HG03442 (cell line): ENCODE measurements at regions not wholly inside any gene's neighbourhood (a gene's known extent, or its start where the extent isn't known, plus 50 kb on each side); places are given as distances from the start of the nearest gene placed in this dataset.
"Not testable (repeated sequence)": the region's sequence is repeated elsewhere in the genome, so short reads cannot be mapped to it uniquely, and the experiment has no call there.

ENCODE experiments used
- ATAC-seq: cut with Tn5 transposase; IDR thresholded peaks from one replicate; pipeline ENCODE4 v1.9.1; 2021; ENCODE audit warnings: mild to moderate bottlenecking, moderate library complexity; ENCODE audit not compliant: unreplicated experiment

DNA sequence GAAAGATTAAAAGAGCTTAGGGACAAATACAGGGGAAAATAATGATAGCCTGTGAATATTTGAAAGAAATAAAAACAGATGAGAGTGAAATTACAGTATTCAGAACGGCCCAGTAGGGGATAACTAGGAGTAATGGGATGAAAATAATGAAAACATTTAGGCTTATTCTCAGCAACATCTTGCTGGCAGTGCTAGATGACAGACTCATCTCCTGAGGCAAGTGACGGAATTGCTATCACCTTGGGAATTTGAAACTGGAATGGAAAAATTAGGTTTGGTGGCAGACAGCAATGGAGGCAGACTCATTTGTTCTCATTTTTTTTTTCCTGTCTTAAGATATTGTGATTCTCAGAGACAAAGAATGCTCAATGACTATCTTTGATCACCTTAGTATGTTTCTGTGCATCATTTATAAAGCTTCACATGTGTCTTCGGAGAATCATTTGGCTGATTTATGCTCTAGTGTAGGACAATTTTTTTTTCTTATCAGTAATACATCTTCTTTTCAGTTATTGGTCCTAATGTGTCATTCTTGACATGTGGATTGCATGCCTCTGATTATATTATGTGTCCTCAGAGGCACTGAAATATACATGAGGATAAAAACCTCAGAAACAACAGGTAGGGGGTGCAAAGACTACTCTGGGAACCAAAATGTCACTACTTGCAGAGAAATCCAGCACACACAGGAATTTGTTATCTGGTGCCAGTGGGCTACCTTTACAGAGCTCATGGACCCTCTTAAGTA lies 711.7 kb downstream of the EDEM1 start:
- no peak for ATAC-seq

DNA sequence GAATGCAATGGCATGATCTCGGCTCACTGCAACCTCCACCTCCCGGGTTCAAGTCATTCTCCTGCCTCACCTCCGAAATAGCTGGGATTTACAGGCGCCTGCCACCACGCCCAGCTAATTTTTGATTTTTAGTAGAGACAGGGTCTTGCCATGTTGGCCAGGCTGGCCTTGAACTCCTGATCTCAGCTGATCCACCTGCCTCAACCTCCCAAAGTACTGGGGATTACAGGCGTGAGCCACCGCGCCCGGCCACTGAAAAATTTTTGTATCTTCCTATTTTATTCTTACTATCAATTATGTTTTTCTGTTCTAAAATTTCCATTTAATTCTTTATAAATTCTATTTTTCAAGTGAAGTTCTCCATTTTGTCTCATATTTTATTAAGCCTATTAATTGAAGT lies 730.4 kb downstream of the EDEM1 start:
- no peak for ATAC-seq

DNA sequence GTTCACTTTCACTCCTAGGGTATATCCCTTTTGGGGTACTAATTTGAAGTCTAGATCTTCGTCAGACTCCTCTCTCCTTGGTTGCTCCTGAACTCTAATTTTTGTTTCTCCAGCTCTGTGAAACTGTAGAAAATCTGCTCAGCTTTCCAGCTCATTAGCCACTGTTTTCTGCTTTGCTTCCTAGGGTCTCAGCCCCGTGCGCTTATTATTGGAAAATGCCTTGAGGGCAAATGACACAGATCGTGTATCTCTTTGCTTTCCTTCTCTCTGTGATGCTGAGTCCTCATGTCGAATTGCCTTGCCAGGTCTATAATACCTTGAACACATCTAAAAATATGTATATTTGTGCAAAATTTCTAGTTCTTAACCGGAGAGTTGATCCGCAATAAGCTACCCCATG lies 731.1 kb downstream of the EDEM1 start:
- no peak for ATAC-seq

DNA sequence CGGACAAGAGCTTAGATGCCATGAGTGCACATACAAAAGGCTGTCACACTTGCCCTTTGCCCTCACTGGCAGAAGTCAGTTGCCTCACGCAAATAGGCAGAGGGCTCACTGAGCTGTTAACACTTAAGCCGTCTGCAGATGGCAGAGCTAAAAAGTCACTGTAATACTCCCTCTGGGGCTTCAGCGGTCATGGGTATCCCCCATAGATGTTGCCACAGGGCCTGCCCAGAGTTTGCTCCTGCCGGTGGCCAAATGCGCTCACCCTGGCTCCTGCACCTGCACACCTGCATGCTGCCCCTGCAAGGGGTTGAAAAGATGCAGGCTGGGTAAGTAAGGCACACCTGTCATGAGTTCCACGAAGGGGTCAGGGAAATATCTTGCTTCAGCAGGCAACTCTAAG lies 741.5 kb downstream of the EDEM1 start:
- no peak for ATAC-seq

DNA sequence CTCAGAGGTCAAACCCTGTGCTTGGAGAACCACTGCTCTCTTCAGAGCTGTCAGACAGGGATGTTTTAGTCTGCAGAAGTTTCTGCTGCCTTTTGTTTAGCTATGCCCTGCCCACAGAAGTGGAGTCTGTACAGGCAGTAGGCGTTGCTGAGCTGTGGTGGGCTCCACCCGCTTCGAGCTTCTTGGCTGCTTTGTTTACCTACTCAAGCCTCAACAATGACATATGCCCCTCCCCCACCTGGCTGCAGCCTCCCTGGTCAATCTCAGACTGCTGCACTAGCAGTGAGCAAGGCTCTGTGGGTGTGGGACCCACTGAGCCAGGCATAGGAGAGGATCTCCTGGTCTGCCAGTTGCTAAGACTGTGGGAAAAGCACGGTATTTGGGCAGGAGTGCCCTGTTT lies 756.6 kb downstream of the EDEM1 start:
- not testable (repeated sequence) for ATAC-seq

DNA sequence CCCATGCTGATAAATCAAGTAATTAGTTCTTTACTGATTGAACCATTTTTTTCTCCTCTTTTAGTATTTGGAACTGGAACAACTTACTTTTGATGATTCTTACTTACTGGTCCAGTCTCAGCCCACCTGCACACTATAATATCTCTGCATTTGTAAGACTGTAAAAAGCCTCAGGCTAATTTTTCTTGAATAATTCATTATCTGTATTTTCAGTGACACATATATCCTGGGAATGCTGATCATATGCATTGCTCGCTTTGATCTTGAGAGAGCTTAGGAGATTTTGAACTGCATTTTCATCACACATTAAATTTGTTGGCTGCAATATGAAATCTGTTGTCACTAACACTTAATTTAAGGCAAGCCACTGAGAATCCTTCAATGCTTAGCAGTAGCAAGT lies 760.6 kb downstream of the EDEM1 start:
- ATAC-seq = no peak

DNA sequence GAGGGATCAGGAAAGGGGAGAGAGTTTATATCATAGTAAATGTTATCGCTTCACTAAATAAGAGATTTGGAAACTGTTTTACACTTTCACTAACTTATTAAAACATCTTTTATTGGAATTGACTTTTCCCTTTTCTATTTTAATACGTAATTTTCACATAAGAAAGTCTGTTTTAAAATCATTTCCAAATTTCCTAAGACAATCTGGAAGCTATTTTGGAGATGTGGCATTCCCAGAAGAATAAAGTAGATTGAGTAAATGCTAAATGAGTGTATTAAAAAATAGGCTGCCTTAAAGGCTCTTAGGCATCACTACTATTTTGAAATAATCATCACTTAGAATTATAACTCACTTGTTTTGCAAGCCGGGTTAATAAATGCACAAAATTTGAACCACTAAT lies 763.5 kb downstream of the EDEM1 start:
- ATAC-seq = no peak

DNA sequence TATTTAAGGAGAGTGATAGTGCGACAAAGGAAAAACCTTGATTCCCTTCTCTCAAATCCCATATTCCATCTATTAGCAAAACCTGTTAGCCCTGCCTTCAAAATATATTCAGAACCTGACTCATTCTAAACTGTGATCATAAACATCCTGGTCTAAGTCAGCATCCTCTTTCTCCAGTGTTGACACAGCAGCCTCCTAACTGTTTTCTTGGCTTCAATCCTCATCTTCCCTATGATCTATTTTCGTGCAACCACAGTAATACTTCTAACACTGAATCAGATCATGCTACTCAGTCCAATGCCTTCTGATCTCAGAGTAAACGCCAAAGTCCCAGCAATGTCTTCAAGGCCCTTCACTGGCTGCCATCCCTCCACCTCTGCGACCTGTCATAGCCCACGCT lies 785.1 kb downstream of the EDEM1 start:
- ATAC-seq = no peak

DNA sequence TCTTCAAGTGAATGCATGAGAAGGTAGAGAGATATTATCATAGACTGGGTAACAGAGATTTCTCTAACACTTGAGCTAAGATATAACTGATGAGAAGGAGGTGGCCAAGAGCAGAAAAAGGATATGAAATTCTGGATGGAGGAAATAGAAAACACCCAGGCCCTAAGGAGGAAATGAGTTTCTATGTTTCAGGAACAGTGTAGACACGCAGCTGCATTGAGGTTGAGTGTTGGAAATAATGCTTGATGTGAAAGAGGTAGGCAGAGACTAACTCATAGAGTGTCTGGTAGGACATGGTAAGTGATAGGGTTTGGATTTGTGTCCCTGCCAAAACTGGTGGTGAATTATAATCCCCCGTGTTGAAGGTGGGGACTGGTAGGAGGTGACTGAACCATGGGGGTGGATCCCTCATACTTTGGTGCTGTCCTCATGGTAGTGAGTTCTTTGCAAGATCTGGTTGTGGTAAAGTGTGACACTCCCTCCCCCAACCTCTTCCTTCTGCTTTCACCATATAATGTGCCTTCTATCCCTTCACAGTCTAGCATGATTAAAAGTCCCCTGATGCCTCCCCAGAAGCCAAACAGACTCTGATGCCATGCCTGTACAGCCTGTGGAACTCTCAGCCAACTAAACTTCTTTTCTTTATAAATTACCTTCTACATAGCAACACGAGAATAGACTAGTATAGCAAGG lies 787.3 kb downstream of the EDEM1 start:
- ATAC-seq = no peak

DNA sequence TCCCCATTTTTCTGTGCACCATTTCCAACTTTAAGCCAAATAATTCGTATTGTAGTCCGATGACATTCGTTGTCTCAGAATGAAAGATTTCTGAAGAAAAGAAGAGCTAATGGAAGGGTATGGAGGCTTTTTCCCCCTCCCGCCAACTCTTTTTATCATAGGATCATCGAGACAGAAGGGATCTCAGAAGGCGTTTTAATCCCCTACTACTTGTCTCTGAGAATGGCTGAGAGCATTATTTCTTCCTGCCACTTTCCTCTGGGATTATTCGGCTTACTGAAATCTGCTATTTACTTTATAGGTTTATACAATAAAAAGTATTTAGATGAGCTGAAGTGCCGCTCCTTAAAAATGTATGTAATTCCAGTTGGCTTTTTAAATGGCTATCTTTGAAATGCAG lies 789.8 kb downstream of the EDEM1 start:
- ATAC-seq = no peak

DNA sequence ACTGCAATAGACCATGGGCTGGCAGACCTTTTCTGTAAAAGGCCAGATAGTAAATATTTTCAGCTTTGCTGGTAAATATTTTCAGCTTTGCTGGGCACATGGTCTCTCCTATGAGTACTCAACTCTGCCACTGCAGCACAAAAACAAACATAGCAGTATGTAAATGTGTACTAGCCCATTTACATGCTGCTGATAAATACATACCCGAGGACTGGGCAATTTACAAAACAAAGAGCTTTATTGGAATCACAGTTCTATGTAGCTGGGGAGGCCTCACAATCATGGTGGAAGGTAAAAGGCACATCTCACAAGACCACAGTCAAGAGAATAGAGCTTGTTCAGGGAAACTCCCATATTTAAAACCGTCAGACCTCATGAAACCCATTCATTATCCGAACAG lies 793.0 kb downstream of the EDEM1 start:
- no peak for ATAC-seq

DNA sequence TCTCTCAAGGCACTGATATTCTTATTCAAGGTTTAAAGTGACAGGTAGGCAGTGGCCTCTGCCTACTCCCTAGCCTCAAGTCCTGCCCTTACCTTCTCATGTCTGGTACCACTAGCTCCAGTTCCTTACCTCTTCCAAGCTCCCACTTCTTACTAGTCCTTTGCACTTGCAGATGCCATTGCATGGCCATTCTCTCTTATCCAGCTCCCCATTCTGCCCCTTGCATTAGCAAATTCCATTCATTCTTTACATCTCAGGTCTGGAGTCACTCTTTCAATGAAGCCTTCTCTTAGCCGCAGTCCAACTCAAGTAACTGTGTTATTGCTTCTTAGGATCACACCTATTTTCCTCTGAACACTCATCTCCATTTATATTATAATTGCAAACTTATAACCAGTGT lies 807.1 kb downstream of the EDEM1 start:
- no peak for ATAC-seq

DNA sequence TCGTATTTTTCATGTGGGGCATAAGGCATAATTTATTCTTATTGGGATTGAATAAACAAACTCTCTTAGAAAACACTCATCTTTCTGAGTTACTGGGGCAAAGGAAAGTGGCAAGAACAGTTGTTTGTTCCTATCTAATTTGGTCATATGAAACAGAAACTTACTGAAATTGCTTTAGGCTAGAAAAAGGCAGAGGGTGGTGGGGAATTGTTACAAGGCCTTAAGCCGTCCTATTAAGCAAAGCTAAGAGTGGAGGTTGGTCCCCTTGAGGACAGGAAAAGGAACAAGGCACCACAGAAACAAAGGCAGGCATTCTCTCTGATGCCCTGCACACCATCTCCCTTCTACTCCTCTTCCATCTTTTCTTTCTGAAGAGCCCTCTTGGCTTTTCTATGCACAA lies 830.9 kb downstream of the EDEM1 start:
- ATAC-seq = no peak

DNA sequence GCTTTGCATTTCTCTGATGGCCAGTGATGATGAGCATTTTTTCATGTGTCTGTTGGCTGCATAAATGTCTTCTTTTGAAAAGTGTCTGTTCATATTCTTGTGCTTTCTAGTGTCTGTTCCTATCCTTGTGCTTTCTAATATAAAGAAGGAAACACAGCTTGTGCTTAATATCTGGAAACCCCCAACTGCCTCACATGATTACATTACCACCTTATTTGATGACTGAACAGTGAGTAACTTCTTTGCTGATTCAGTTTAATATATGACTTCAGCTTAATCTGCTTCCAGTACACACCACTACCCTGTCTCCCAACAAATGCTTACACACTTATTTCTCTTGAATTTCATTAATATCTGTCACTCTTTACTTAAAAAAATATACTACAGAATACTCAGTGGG lies 835.1 kb downstream of the EDEM1 start:
- ATAC-seq = no peak

DNA sequence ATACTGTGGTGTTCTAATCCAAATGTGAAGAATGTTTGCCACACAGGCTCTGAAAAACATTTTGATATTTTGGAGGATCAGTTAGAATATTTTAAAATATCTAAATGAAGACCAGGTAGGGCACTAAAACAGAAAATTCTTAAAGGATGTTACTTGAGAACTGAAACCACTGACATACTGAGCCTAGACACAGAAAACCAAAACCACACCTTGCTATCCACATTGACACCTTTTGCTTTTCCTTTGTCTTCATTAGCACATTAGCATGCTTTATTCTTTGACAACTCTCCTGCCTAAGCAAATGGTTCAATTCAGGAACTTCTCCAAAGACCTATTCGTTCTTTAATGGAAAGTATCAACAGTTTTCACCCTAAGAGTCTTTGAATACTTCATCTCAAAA lies 835.9 kb upstream of the GRM7 start:
- no peak for ATAC-seq

DNA sequence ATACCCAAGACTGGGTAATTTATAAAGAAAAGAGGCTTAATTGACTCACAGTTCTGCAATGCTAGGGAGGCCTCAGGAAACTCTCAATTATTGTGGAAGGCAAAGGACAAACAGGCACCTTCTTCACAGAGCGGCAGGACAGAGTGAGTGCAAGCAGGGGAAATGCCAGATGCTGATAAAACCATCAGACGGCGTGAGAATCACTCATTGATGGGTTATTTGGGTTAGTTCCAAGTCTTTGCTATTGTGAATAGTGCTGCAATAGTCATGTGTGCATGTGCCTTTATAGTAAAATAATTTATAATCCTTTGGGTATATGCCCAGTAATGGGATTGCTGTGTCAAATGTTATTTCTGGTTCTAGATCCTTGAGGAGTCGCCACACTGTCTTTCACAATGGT lies 830.3 kb upstream of the GRM7 start:
- ATAC-seq = not testable (repeated sequence)

DNA sequence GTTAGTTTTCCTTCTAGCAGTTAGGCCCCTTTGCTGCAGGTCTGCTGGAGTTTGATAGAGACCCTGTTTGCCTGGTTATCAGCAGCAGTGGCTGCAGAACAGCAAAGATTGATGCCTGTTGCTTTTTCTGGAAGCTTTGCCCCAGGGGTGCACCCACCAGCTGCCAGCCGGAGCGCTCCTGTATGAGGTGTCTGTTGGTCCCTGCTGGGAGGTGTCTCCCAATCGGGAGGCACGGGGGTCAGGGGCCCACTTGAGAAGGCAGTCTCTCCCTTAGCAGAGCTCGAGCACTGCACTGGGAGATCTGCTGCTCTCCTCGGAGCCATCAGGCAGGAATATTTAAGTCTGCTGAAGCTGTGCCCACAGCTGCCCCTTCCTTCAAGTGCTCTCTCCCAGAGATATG lies 825.3 kb upstream of the GRM7 start:
- ATAC-seq = no peak

DNA sequence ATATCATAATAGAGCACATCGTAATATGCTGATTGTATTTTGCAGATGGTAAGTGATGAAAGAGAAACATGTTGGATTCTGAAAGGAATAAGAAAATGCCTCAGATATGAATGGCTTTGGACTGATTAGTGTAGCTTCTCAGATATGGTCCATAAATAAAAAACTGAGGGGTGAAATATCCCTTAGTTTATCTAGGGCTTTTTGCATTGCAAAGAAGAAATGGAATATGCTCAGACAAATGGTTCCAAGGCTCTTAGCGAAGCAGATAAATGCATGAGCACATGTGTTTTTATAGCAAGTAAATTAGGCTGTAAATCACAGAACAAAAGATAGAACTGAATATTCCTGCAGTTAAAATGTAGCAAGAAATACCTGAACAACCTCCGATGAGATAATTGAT lies 820.9 kb upstream of the GRM7 start:
- no peak for ATAC-seq

DNA sequence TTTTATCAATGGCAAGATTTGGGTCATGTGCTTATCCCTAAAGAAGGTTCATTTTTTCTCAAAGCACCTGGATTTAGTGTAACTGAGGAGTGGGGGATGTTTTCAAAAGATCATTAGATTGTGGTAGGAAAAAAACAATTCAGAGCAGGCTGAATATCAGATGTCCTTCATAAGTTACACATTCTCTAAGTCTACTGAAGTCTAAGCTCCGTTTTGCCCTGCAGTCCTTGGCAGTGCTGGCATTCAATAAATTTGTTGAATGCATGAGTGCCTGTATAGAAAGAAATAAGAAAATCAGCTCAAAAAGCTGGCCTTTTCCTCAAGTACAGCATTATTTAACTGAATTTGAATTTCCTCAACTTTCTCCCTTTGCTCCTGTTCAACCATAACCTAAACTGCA lies 819.0 kb upstream of the GRM7 start:
- no peak for ATAC-seq

DNA sequence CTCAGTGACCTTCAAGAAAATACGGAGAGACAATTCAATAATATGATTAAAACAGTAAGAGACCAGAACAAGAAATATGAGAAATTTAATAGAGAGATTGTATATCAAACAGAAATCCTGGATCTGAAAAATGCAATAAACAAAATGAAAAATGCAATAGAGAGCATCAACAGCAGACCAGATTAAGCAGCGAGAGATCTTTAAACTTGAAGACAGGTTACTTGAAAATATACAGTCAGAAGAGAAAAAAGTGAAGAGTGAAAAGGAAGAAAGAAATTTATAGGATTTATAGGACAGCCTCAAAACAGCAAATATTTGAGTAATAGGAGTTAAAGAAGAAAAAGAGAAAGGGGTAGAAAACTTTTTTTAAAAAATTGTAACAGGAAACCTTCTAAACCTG lies 813.9 kb upstream of the GRM7 start:
- no peak for ATAC-seq

DNA sequence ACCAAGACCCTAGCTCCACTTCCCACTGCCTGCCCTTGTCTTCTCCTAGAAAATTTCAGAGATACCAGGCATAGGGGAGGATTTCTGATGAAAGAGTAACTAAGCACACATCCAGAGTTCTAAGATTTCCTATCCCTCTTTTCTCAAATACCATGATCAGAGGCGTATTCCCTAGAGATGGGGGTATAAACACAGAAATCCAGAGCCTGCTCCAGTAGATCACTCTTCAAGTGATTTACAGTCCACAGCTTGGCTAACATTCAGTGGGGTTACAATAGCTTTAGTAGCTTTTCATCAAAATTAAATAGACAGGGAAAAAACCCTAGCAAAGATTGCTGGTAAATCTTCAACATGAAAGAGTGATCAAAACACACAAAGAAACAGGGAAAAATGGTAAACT lies 800.7 kb upstream of the GRM7 start:
- ATAC-seq = no peak

DNA sequence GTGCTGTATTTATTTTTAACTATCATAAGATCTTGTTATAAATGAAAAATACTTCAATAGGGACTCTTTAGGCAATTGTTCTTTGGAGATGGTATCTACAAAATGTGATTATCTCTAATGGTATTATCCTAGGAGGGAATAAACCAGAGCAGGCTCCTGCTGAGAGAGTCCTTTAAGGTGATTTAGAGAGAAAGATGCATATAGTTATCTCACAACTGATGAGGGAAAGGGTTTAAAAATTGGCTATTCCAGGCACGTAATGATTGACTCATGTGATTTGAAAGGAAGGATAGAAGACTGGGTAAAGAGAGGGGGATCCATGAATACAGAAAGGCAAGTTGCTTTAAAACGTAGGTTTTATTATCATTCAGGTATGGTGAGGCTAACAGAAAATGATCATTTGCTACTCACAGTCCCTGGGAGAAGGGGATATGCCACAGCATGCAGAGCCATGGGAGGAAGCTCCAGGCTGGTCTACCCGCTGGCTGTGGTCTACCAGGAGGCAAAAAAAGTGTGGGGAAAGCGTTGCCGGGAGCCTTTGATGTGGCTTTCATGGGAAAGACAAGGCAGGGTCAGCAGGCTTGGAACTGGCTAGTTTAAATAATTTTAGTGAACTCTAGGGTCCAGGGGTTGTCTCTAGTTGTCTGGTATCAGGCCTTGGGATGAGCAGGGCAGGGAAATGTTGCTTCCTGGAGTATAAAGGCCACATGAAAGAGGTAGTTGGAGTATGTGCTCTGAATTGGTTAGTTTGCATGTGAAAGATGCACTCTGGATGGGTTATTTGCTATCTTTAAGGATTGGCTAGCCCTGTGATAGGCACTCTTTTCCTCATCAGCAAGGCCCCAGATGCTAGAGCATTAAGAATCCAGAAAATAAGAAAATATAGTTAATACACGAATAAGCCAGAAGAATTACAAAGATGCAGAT lies 798.4 kb upstream of the GRM7 start:
- ATAC-seq = no peak
